T-helper 17 cell (primary cell): ENCODE measurements at regions not wholly inside any gene's neighbourhood (a gene's known extent, or its start where the extent isn't known, plus 50 kb on each side); places are given as distances from the start of the nearest gene placed in this dataset.
"Not testable (repeated sequence)": the region's sequence is repeated elsewhere in the genome, so short reads cannot be mapped to it uniquely, and the experiment has no call there.

Experiments
- ATAC-seq: fragments of 150-1000 bp; cut with Tn5 transposase; 2 replicates; pipeline ENCODE4 v1.10.0; 2021; ENCODE audit warnings: mild to moderate bottlenecking, moderate library complexity
- DNase-seq, 3 donors: peaks; one replicate each; pipeline versions ENCODE4 v3.0.0 to v3.0.0-alpha.2; 2020 to 2021
- H3K9me3 ChIP-seq: one replicate; pipeline ENCODE4 v1.7.0; 2013; ENCODE audit warnings: low read length, mild to moderate bottlenecking; ENCODE audit not compliant: control insufficient read depth, poor library complexity, severe bottlenecking
- H3K27ac Mint-ChIP-seq: one replicate; pipeline ENCODE4 v1.8.0; 2022; ENCODE audit warnings: mild to moderate bottlenecking, moderate library complexity, mixed read lengths
- H3K27me3 Mint-ChIP-seq: one replicate; pipeline ENCODE4 v1.8.0; 2022; ENCODE audit warnings: mixed read lengths
- H3K36me3 Mint-ChIP-seq: one replicate; pipeline ENCODE4 v1.8.0; 2022; ENCODE audit warnings: low read depth, mixed read lengths
- H3K4me1 Mint-ChIP-seq: one replicate; pipeline ENCODE4 v1.8.0; 2022; ENCODE audit warnings: mild to moderate bottlenecking, mixed read lengths
- H3K4me3 Mint-ChIP-seq: one replicate; pipeline ENCODE4 v1.8.0; 2022; ENCODE audit warnings: mild to moderate bottlenecking, moderate library complexity, mixed read lengths

DNA sequence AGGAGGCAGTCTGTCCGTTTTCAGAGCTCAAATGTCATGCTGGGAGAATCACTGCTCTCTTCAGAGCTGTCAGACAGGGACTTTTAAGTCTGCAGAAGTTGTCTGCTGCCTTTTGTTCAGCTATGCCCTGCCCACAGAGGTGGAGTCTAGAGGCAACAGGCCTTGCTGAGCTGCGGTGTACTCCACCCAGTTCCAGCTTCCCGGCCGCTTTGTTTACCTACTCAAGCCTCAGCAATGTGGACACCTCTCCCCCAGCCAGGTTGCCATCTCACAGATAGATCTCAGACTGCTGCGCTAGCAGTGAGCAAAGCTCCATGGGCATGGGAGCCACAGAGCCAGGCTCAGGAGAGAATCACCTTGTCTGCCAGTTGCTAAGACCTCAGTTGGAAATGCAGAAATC lies 90.5 kb upstream of the TACR3 start:
- H3K9me3 ChIP-seq, H3K4me1 Mint-ChIP-seq, DNase-seq, H3K27me3 Mint-ChIP-seq, H3K27ac Mint-ChIP-seq, H3K4me3 Mint-ChIP-seq, H3K36me3 Mint-ChIP-seq, ATAC-seq: not testable (repeated sequence)

DNA sequence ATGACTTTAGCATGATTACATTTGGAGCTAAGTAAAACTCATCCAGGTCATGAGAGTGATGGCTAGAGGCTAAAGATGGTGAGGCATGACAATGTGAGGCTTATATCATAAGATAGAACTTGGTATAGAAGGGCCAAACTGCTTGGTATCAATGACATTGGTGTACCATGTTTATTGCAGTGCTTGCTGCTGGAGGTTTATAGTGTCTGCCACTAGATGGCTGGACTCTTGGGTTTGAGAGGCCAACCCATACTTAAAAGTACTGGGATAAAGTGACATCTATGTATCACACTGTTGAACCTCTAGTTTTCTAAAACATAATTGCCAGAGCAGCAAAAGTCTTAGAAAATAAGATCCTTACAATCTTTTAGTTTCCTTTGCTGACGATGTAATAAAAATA lies 83.0 kb upstream of the TACR3 start:
- Mint-ChIP-seq H3K27me3 (no peaks in the 10 kb centered on the region), H3K4me3 (no peak overlapping the region), H3K27ac (no peak overlapping the region), H3K4me1 (no peaks in the 10 kb centered on the region), H3K36me3 (no peaks in the 10 kb centered on the region)
- no peak for ATAC-seq
- DNase-seq: no peak
- H3K9me3 ChIP-seq: no peaks in the 10 kb centered on the region

- no peak for ATAC-seq
Measured at GRCh38 chr4:103787057-103787456, 67.3 kb upstream of the TACR3 start.

DNA sequence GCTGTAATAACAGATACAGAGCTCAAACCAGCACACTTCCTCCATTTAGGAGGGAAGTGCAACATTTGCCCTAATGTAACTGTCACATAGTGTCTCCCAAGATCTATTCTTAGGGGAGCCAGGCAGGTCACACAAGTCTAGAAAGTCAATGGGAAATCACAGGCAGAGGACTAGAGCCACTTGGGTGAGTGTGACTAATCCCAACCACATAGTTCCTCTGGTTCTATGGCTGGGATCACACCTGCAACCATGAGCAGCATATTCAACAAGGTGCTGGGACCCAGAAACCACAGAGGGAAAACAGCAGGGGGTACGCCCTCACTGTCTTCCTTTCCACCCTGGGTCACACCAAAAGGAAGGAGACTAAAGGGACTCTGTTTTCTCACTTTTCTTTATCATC lies 66.8 kb upstream of the TACR3 start:
- no peaks in the 10 kb centered on the region for H3K27me3 Mint-ChIP-seq
- DNase-seq (no peak), ATAC-seq (no peak)
- H3K4me3 Mint-ChIP-seq: no peak overlapping the region
- no peaks in the 10 kb centered on the region for H3K4me1 Mint-ChIP-seq
- no peaks in the 10 kb centered on the region for H3K9me3 ChIP-seq
- no peaks in the 10 kb centered on the region for H3K36me3 Mint-ChIP-seq
- no peak overlapping the region for H3K27ac Mint-ChIP-seq

More at GRCh38 chr4:103787057-103787456, 67.3 kb upstream of the TACR3 start:
- Mint-ChIP-seq H3K27ac (no peak overlapping the region), H3K4me1 (no peaks in the 10 kb centered on the region), H3K27me3 (no peaks in the 10 kb centered on the region), H3K36me3 (no peaks in the 10 kb centered on the region), H3K4me3 (no peak overlapping the region)
- no peak for DNase-seq
- no peaks in the 10 kb centered on the region for H3K9me3 ChIP-seq

- no peaks in the 10 kb centered on the region for H3K9me3 ChIP-seq
- no peak for ATAC-seq
- Mint-ChIP-seq H3K27ac (no peak overlapping the region), H3K36me3 (no peaks in the 10 kb centered on the region), H3K4me3 (no peak overlapping the region), H3K27me3 (no peaks in the 10 kb centered on the region), H3K4me1 (no peaks in the 10 kb centered on the region)
- DNase-seq: no peak
Measured at GRCh38 chr4:103786014-103786413, 66.2 kb upstream of the TACR3 start.

DNA sequence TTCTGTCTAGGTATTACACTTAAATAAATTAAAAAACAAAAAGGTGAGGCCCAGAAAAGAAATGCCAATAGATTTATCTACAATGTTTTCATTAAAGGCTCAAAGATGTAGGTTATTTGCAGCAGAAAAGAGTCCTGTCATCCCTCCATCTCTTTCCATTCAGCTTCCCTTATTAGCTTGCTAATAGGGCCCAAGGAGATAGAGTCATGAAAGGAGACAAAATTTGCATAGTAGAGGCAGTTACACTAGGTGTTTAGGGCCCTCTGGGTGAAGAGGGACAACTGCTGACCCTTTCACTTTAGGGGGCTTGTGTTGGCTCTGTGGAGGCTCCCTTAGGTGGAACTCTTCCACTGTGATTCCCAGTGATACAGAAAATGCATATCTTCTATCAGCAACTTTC lies 58.4 kb upstream of the TACR3 start:
- Mint-ChIP-seq H3K27ac (no peak overlapping the region), H3K27me3 (no peaks in the 10 kb centered on the region), H3K4me1 (no peaks in the 10 kb centered on the region), H3K4me3 (no peak overlapping the region), H3K36me3 (no peaks in the 10 kb centered on the region)
- ATAC-seq: no peak
- no peaks in the 10 kb centered on the region for H3K9me3 ChIP-seq
- no peak for DNase-seq

DNA sequence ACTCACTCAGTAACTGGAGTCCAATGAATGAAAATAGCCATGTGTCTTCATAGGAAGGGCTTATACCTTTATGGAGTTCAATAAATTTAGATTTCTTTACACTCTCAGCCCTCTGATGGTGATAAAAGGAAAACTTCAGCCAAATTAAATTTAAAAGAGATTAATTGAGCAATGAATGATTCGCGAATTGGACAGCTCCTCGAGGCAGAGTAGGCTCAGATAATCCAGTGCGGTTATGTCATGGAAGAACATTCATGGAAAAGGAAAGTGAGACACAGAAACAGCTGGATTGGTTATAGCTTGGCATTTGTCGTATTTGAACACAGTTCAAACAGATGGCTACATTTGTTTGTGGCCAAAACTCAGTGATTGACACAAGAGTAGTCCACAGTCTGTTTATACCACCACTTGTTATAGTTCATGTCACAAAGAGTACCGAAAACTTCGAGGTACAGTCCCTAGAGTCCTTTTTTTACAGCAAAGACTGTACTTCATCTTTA lies 54.6 kb upstream of the TACR3 start:
- no peaks in the 10 kb centered on the region for H3K36me3 Mint-ChIP-seq

DNA sequence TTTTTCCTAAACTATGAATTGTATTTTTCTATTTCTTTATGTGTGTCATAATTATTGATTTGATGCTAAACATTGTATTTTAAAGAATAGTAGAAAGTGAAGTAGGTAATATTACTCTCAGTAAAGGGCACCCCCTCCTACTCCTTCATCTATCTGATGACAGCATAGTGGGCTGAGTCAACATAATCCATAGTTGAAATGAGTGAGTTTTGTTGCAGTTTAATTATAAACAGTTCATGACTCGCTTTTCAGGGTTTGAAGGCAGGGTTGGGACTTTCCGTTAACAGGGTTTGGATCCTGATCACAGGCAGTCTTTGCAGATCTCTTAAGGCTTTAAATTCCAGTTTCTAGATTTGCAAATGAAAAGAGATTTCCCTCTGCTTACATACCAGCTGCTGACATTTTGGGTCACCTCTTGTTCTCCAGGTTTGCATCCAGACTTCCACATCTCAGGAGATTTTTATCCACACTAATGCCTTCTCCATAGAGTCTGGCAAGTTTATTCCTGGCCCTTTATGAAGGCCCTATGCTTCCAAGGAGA lies 54.0 kb upstream of the TACR3 start:
- no peak overlapping the region for H3K4me3 Mint-ChIP-seq
- DNase-seq (no peak), ATAC-seq (no peak)
- no peaks in the 10 kb centered on the region for H3K9me3 ChIP-seq
- no peaks in the 10 kb centered on the region for H3K27me3 Mint-ChIP-seq
- no peaks in the 10 kb centered on the region for H3K36me3 Mint-ChIP-seq
- H3K27ac Mint-ChIP-seq: no peak overlapping the region
- H3K4me1 Mint-ChIP-seq: no peaks in the 10 kb centered on the region

More for the DNA sequence above, 54.6 kb upstream of the TACR3 start:
- Mint-ChIP-seq H3K27ac (no peak overlapping the region), H3K4me3 (no peak overlapping the region), H3K4me1 (no peaks in the 10 kb centered on the region), H3K27me3 (no peaks in the 10 kb centered on the region)
- no peak for DNase-seq
- no peaks in the 10 kb centered on the region for H3K9me3 ChIP-seq
- ATAC-seq: no peak
